Posterior vena cava (tissue), 2 donors: ENCODE measurements at regions not wholly inside any gene's neighbourhood (a gene's known extent, or its start where the extent isn't known, plus 50 kb on each side); places are given as distances from the start of the nearest gene placed in this dataset.

Experiments
- DNase-seq: peaks from one replicate; pipeline ENCODE4 v3.0.0-alpha.2; 2020; ENCODE audit warnings: low spot score
- intact Hi-C, 2 donors: fragments of 100-400 bp; cut with DNase I; formaldehyde crosslinking; loops; one replicate each; pipeline versions ENCODE4 v1.14.1 to v1.14.2; 2022 to 2023
- donor health status: DM: yes; HTN: yes; CAD: no.
- donor health status: DM: yes; HTN: yes; CAD: no.

GRCh38 chr10:107749235-107749634 lies 584.7 kb upstream of the SORCS1 start:
- DNase-seq, result no peak
- intact Hi-C loops, result no loop called here

- DNase-seq, result no peak
- intact Hi-C loops, result no loop called here
Measured at GRCh38 chr10:107747851-107748250, 583.3 kb upstream of the SORCS1 start.

DNA sequence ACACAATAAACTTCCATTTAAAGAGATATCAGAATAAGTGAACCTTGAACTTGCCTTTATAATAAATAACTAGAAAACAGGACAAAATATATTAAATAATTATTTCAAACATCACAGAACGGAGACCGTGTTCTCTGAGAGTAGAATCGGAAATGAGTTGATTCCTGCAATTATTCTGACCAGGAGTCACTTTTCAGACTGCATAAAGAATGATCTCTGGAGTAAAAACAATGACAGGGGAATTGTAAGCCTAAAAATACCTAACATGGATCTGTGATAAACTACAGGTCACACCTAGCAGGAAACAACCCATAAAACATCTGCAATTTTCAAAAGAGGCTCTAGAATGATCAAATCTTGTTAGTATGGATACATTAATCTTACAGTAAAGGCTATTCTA lies 577.5 kb upstream of the SORCS1 start:
- no peak for DNase-seq
- intact Hi-C loops, result no loop called here

- intact Hi-C loops, result no loop called here
Measured at GRCh38 chr10:107740962-107741690, 576.6 kb upstream of the SORCS1 start.

GRCh38 chr10:107739951-107740350 lies 575.4 kb upstream of the SORCS1 start:
- no peak for DNase-seq

More at GRCh38 chr10:107740962-107741690, 576.6 kb upstream of the SORCS1 start:
- DNase-seq, result no peak

GRCh38 chr10:107733328-107734130 lies 569.0 kb upstream of the SORCS1 start:
- DNase-seq, result no peak
- intact Hi-C loops, result no loop called here

More at GRCh38 chr10:107739951-107740350, 575.4 kb upstream of the SORCS1 start:
- intact Hi-C loops, result no loop called here

GRCh38 chr10:107732045-107732444 lies 567.5 kb upstream of the SORCS1 start:
- intact Hi-C loops, result no loop called here
- DNase-seq, result no peak

- intact Hi-C loops, result no loop called here
- DNase-seq, result no peak
Measured at GRCh38 chr10:107728807-107729206, 564.3 kb upstream of the SORCS1 start.

- no peak for DNase-seq
- intact Hi-C loops, result no loop called here
Measured at GRCh38 chr10:107727767-107728317, 563.3 kb upstream of the SORCS1 start.

DNA sequence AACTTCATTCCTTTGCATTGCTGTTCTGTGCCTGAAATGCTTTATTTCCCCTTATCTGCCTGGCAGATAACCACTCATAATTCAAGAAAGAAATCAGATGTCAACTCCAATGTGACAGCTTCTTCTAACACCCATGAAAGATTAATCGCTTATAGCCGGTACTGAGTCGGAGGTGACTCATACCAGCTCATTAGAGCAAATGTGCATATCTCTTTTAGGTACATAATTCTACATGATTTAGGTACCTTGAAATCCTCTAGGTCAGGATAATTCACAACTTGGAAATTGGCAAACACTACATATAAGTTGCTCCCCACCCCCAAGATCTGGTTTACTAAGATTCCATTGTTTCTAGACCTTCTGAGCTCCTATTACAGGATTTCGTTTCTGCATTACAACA lies 554.4 kb upstream of the SORCS1 start:
- intact Hi-C loops, result no loop called here

DNA sequence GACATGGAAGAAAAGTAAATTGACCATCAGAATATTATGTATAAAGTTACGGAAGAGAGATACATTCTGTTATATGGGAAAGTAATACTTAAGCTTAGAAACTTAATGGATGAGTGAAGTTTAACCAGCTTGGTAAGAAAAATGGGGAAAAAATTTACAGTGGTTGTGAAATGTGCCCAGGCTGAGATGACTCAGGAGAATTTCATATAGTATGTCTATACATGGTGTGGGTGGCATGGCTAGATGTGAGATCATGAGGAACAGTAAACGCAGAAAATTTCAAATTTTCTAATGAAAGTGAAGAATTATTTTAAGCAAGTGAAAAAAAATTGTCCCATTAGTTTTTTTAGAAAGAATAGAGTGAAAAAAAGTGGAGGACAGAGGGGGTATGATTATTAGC lies 552.5 kb upstream of the SORCS1 start:
- DNase-seq, result no peak
- intact Hi-C loops, result no loop called here

More for the DNA sequence above, 554.4 kb upstream of the SORCS1 start:
- no peak for DNase-seq

DNA sequence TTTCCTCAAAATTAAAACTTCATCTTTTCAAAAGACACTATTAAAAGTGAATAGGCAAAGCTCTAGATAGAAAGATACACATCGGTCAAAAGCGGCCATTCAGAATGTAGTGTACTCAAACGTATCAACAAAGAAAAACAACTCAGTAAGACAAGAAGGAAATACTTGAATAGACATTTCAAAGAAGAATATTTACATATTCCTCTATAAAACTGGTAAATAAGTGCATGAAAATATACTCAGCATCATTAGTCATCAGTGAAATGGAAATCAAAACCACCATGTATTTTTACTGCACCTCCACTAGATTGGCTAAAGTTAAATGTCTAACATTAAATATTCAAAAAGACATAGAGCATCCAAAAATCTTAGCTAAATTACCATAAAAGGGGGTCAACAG lies 551.1 kb upstream of the SORCS1 start:
- intact Hi-C loops, result no loop called here
- DNase-seq, result no peak

DNA sequence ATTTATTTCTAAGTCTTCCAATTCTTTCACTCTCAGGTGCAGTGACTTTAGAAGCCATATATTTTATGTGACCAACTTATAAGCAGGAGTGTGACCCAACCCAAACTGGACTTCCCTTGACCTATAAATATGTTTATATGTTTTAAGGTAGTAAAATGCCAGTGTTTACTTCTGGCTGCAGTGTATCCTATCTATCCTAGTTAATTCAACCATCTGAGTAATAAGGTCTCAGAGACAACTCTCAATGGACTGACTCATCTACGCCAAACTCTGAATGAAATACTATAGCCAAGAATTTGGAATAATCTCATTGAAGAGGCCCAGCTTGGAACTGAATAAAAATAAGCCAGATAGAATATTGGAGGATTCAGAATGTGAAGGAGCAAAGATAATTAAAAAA lies 544.5 kb upstream of the SORCS1 start:
- intact Hi-C loops, result no loop called here

GRCh38 chr10:107706096-107706725 lies 541.7 kb upstream of the SORCS1 start:
- no peak for DNase-seq
- intact Hi-C loops, result no loop called here

More for the DNA sequence above, 544.5 kb upstream of the SORCS1 start:
- DNase-seq, result no peak

GRCh38 chr10:107701943-107702342 lies 537.4 kb upstream of the SORCS1 start:
- no peak for DNase-seq
- intact Hi-C loops, result no loop called here

DNA sequence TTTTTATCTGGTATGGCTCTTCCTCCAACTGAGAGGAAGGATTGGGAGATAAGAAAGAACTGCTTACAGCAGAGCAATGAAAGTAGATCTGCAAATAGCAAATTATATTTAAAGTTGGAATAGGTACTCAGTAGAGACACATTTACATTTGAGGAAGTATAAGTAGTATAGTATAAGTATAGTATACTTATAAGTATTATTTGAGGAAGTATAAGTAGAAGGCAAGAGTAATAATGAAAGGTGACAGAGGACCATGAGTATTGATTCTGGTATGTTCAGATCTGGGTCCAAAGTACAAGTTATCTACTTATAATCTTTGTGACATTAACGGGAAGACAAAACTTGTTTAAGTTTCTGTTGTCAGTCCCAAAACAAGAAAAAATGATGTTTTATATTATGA lies 527.6 kb upstream of the SORCS1 start:
- intact Hi-C loops, result no loop called here
- no peak for DNase-seq

DNA sequence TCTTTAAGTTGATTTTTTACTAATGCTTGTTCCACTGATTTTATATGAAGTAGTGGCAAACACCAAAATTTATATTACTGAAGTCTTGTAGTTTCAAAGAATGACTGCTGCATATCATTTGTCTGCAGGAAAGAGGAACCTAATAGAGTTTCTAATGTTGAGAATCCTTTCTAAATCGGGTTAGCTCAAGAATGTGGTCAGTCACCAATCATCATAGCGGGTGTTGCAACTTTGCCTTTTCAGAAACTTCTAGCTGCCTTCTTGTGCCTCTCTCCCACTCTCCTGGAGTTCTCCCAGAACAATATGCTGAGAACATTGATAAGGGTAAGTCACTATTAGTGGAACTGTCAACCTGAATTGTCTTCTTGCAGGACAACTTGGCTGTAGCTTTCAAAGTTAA lies 524.8 kb upstream of the SORCS1 start:
- intact Hi-C loops, result no loop called here
- DNase-seq, result no peak

- no peak for DNase-seq
- intact Hi-C loops, result no loop called here
Measured at GRCh38 chr10:107687701-107688100, 523.2 kb upstream of the SORCS1 start.

- DNase-seq, result no peak
- intact Hi-C loops, result no loop called here
Measured at GRCh38 chr10:107686095-107686494, 521.6 kb upstream of the SORCS1 start.

DNA sequence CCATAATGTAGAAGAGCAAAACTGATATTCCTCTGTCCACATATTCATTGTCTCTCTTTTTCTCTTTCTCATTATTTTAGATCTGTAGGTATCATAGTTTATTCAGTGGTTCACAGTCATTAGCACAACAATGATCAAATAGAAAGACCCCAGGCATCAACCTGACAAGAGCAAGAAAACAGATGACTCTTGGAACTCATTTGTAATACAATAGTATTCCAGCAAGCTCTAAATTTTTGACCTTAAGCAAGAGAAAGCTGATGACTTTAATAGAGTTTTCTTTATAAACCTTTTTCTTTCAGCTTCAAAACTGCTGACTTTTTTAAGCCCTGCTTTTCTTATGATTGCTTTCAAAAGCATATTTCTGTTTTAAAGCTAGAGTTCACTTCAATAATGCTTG lies 507.5 kb upstream of the SORCS1 start:
- intact Hi-C loops, result no loop called here
- DNase-seq, result no peak
